ENCODE measurements at regions not wholly inside any gene's neighbourhood (a gene's known extent, or its start where the extent isn't known, plus 50 kb on each side); places are given as distances from the start of the nearest gene placed in this dataset.

DNA sequence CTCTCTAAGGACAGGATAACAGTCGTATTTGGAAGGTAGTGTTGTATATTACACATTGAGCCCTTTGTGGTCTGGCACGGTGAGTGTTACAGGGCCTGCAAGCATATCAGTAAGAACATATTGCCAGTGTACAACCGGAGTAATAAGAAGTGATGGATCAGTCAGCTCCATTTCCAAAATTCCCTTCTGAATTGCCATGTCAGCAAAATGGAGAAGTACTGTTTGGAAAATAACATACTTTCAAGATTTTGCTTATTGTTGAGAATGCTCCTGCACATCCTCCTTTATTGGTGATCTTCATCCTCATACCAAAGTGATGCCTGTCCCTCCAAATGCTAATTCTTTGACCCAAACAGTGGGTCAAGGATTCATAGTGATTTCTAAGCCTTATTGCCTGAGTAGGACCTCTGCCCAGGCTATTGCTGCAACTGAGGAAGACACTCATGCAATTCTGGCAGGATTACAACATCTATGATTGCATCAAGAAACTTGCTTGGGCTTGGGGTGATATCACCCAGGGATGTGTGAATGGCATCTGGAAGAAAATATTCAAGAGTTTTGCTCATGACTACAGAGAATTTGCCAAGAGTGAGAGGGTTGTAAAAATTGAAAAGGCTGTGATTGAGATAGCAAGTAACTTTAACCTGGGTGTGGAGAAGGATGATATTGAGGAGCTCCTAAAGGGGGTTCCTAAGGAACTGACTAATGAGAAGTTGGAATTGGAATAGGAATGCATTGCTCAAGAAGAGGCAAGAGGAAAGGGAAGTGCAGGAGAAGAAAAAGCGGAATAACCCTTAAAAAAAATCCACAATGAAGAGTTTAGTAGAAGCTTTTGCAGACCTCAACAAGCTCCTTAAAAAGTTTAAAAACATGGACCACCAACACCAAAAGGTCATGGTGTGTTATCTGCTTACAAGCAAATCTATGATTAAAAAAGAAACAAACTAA lies 452.2 kb upstream of the SORCS1 start:
- Histone ChIP-seq H3K27me3 (ENCODE audit: control insufficient read depth, insufficient read depth, low read length) (no peaks in the 10 kb centered on the region), H3K4me1 (ENCODE audit: control insufficient read depth, insufficient read depth, low read length) (no peaks in the 10 kb centered on the region), H3K36me3 (ENCODE audit: control insufficient read depth, insufficient read depth, low read length) (no peaks in the 10 kb centered on the region), H3K9me3 (ENCODE audit: control insufficient read depth, insufficient read depth, low read length) (no peaks in the 10 kb centered on the region), H3K27ac (ENCODE audit: low read length) (no peak overlapping the region), H3K4me3 (ENCODE audit: low read length) (no peak overlapping the region)
- no peak for DNase-seq (ENCODE audit: low read depth, low spot score)
- no CpG with 5 or more reads among the region's 4 CpGs for WGBS (ENCODE audit: insufficient coverage, insufficient read length)

DNA sequence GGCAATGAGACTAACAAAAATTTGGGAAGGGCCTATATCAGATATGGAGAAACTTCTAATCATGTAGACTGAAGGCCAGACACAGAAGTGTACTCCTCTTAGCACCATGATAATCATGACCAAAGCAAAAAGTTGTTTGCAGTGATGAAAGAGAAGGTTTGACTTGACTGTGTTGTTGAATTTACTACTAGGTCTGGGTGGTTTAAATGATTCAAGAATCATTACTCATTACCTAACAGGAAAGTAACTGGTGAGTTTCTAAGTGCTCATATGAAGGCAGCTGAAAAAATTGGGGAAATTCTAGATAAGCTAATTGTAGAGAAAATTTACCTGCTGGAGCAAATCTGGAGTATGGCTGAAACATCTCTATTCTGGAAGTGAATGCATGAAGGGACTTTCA lies 451.5 kb upstream of the SORCS1 start:
- Histone ChIP-seq H3K27ac (ENCODE audit: low read length) (no peak overlapping the region), H3K4me3 (ENCODE audit: low read length) (no peak overlapping the region), H3K9me3 (ENCODE audit: control insufficient read depth, insufficient read depth, low read length) (no peaks in the 10 kb centered on the region), H3K4me1 (ENCODE audit: control insufficient read depth, insufficient read depth, low read length) (no peaks in the 10 kb centered on the region), H3K27me3 (ENCODE audit: control insufficient read depth, insufficient read depth, low read length) (no peaks in the 10 kb centered on the region), H3K36me3 (ENCODE audit: control insufficient read depth, insufficient read depth, low read length) (no peaks in the 10 kb centered on the region)
- no peak for DNase-seq (ENCODE audit: low read depth, low spot score)

DNA sequence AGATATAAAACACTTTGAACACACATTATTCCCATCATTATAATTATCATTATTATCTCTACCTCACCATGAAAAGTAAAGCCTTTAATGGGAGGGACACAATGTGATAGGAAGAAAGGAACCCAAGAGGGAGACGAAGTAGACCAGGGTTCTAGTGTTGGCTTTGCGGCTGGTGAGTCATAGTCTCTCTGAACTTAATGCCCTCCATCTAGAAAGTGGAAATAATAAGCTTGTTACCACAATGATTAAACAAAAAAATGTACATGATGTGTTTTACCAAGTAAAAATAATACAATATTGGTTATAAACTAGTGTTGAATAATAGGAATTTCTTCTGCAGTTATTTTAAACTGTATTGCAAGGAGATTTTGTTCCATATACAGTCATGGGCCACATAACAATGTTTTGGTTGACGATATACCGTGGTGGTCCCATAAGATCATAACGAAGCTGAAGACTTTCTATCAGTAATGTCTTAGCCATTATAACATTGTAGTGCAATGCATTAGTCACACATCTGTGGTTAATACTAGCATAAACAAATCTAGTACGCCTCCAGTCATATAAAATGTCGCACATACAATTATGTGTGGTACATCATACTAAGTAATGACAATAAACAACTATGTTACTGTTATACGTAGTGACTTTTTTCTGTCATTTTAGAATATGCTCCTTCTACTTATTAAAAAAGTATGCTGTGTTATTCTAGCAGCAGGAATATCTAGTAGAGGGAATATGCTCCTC lies 450.6 kb upstream of the SORCS1 start:
- no peak for DNase-seq (ENCODE audit: low read depth, low spot score)
- Histone ChIP-seq H3K4me1 (ENCODE audit: control insufficient read depth, insufficient read depth, low read length) (no peaks in the 10 kb centered on the region), H3K27ac (ENCODE audit: low read length) (no peak overlapping the region), H3K27me3 (ENCODE audit: control insufficient read depth, insufficient read depth, low read length) (no peaks in the 10 kb centered on the region), H3K4me3 (ENCODE audit: low read length) (no peak overlapping the region), H3K9me3 (ENCODE audit: control insufficient read depth, insufficient read depth, low read length) (no peaks in the 10 kb centered on the region), H3K36me3 (ENCODE audit: control insufficient read depth, insufficient read depth, low read length) (no peaks in the 10 kb centered on the region)
- no CpG with 5 or more reads among the region's 8 CpGs for WGBS (ENCODE audit: insufficient coverage, insufficient read length)

DNA sequence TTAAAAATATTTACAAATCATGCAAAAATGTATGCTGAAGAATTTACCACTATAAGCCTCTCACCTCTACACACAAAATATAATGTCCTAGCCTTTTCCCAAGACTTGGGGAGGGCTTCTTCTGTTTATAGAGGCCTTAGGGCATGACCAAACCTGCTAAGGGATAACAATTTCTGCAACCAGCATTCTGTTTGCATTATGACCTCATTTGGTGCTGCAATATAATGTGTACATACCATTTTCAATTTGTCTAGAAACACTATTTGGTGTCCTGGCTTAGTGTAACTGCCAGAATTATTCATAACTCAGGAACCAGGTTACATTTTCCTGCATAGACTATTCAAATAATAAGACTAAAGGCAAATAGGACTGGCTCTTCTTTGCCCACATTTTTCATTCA lies 446.6 kb upstream of the SORCS1 start:
- Histone ChIP-seq H3K4me3 (ENCODE audit: low read length) (no peak overlapping the region), H3K27ac (ENCODE audit: low read length) (no peak overlapping the region), H3K36me3 (ENCODE audit: control insufficient read depth, insufficient read depth, low read length) (no peaks in the 10 kb centered on the region), H3K9me3 (ENCODE audit: control insufficient read depth, insufficient read depth, low read length) (no peaks in the 10 kb centered on the region), H3K27me3 (ENCODE audit: control insufficient read depth, insufficient read depth, low read length) (no peaks in the 10 kb centered on the region), H3K4me1 (ENCODE audit: control insufficient read depth, insufficient read depth, low read length) (no peaks in the 10 kb centered on the region)
- DNase-seq (ENCODE audit: low read depth, low spot score), result no peak

DNA sequence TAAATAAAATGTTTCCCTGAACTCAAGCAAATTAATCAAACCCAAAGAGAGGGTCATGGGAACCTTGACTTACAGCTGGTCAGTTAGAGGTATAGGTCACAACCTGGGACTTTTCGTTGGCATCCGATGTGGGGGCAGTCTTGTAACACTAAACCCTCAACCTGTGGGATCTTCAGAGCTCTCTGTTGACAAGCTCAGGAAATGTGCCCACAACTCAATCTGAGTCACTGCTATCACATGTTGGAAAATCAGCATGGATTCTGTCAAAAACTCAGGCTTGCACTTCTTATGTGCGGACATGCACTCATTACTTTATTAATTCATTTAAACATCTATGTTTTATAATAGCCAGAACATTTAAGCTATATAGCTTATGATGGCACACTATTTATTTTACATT lies 424.6 kb upstream of the SORCS1 start:
- WGBS (ENCODE audit: insufficient coverage, insufficient read length), result no CpG with 5 or more reads among the region's 3 CpGs
- H3K4me1 ChIP-seq (ENCODE audit: control insufficient read depth, insufficient read depth, low read length), result no peaks in the 10 kb centered on the region
- DNase-seq (ENCODE audit: low read depth, low spot score), result no peak
- H3K27ac ChIP-seq (ENCODE audit: low read length), result no peak overlapping the region
- no peaks in the 10 kb centered on the region for H3K27me3 ChIP-seq (ENCODE audit: control insufficient read depth, insufficient read depth, low read length)
- H3K9me3 ChIP-seq (ENCODE audit: control insufficient read depth, insufficient read depth, low read length), result peaks cover 2% of the 10 kb centered on the region; the same call in 1 of the 2 replicates
- H3K36me3 ChIP-seq (ENCODE audit: control insufficient read depth, insufficient read depth, low read length), result no peaks in the 10 kb centered on the region
- H3K4me3 ChIP-seq (ENCODE audit: low read length), result no peak overlapping the region

DNA sequence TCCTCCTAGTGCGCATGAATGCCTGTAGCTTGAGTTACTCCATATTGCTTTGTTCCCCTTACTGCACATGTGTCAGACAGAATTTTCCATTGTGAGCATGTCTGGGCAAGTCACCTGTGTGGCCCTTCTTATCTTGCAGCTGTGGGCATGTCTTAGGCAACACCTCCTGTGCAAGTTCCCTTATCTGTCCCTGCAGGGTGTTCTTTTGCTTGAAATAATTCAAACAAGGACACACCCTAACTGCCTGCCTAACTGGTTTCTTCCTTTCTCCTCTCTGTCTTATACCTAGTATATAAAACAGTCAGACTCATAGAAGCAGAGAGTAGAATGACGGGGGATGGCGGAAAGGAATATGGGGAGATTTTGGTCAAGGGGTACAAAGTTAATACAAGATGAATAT lies 421.1 kb upstream of the SORCS1 start:
- no peak overlapping the region for H3K27ac ChIP-seq (ENCODE audit: low read length)

DNA sequence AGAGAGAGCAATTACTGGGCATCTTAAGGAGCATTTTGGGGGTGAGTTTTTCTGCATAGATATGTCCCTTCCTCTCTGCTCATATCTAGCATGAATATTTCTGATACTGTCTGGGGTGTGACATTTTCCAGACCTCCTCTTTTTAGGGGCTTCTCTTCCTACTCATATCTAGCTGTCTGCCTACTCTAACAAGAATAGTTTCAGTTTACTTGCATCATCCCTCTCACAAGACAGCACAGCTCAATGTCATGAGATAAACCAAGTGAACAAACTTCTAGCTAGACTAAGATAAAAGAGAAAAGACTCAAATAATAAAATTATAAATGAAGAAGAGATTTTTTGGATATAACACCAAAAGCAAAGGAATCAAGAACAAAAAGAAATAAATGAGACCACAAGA lies 419.5 kb upstream of the SORCS1 start:
- Histone ChIP-seq H3K27ac (ENCODE audit: low read length) (no peak overlapping the region), H3K27me3 (ENCODE audit: control insufficient read depth, insufficient read depth, low read length) (no peaks in the 10 kb centered on the region), H3K9me3 (ENCODE audit: control insufficient read depth, insufficient read depth, low read length) (peaks cover 2% of the 10 kb centered on the region; the same call in 1 of the 2 replicates), H3K4me1 (ENCODE audit: control insufficient read depth, insufficient read depth, low read length) (no peaks in the 10 kb centered on the region), H3K4me3 (ENCODE audit: low read length) (no peak overlapping the region), H3K36me3 (ENCODE audit: control insufficient read depth, insufficient read depth, low read length) (no peaks in the 10 kb centered on the region)
- no peak for DNase-seq (ENCODE audit: low read depth, low spot score)

More for the DNA sequence above, 421.1 kb upstream of the SORCS1 start:
- peaks cover 2% of the 10 kb centered on the region; the same call in 1 of the 2 replicates for H3K9me3 ChIP-seq (ENCODE audit: control insufficient read depth, insufficient read depth, low read length)
- no peak overlapping the region for H3K4me3 ChIP-seq (ENCODE audit: low read length)
- no peaks in the 10 kb centered on the region for H3K27me3 ChIP-seq (ENCODE audit: control insufficient read depth, insufficient read depth, low read length)
- H3K4me1 ChIP-seq (ENCODE audit: control insufficient read depth, insufficient read depth, low read length), result no peaks in the 10 kb centered on the region
- WGBS (ENCODE audit: insufficient coverage, insufficient read length), result 100% methylated on average over 2 of the region's 3 CpGs
- no peak for DNase-seq (ENCODE audit: low read depth, low spot score)
- no peaks in the 10 kb centered on the region for H3K36me3 ChIP-seq (ENCODE audit: control insufficient read depth, insufficient read depth, low read length)

DNA sequence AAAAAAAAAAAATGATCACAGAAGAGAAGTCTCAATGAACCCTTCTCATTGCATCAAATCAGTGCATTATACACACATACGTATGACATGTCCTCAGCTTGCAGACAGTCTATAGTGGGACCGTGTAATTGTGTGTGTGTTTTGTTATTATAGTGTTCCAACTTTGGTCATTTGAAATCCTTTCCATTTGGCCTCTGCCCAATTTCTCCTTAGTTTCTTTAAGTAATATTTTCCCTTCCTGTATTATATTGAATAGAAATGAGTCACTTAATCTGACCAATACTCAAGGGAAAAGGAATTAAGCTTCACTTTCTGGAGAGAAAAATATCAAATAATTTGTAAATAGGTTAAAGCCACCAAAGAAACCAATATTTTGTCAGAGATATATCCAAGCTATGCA lies 415.5 kb upstream of the SORCS1 start:
- no CpG with 5 or more reads among the region's 2 CpGs for WGBS (ENCODE audit: insufficient coverage, insufficient read length)

DNA sequence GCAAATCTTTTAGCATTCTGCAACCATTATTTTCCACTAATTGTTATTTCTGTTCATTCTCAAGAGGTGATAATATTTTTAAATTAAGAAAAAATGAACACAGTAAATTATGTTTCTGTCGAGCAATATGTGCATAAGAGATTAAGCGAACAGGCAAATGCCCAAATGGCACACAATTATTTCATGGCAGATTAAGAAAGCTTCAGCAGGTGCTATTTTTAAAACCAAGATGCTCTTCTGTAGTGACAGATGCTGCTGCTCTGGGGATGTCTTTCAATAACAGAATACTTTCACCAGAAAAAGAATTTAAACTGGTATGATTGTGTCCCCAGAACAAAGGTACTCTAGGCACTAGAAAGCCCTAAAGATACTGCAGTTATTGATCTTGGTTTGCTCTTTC lies 412.7 kb upstream of the SORCS1 start:
- Histone ChIP-seq H3K36me3 (ENCODE audit: control insufficient read depth, insufficient read depth, low read length) (no peaks in the 10 kb centered on the region), H3K27me3 (ENCODE audit: control insufficient read depth, insufficient read depth, low read length) (no peaks in the 10 kb centered on the region), H3K27ac (ENCODE audit: low read length) (no peak overlapping the region), H3K4me3 (ENCODE audit: low read length) (no peak overlapping the region), H3K4me1 (ENCODE audit: control insufficient read depth, insufficient read depth, low read length) (no peaks in the 10 kb centered on the region), H3K9me3 (ENCODE audit: control insufficient read depth, insufficient read depth, low read length) (no peaks in the 10 kb centered on the region)
- WGBS (ENCODE audit: insufficient coverage, insufficient read length), result no CpG with 5 or more reads among the region's 2 CpGs
- no peak for DNase-seq (ENCODE audit: low read depth, low spot score)

More for the DNA sequence above, 415.5 kb upstream of the SORCS1 start:
- Histone ChIP-seq H3K9me3 (ENCODE audit: control insufficient read depth, insufficient read depth, low read length) (no peaks in the 10 kb centered on the region), H3K36me3 (ENCODE audit: control insufficient read depth, insufficient read depth, low read length) (no peaks in the 10 kb centered on the region), H3K4me1 (ENCODE audit: control insufficient read depth, insufficient read depth, low read length) (no peaks in the 10 kb centered on the region), H3K27ac (ENCODE audit: low read length) (no peak overlapping the region), H3K4me3 (ENCODE audit: low read length) (no peak overlapping the region), H3K27me3 (ENCODE audit: control insufficient read depth, insufficient read depth, low read length) (no peaks in the 10 kb centered on the region)
- no peak for DNase-seq (ENCODE audit: low read depth, low spot score)

DNA sequence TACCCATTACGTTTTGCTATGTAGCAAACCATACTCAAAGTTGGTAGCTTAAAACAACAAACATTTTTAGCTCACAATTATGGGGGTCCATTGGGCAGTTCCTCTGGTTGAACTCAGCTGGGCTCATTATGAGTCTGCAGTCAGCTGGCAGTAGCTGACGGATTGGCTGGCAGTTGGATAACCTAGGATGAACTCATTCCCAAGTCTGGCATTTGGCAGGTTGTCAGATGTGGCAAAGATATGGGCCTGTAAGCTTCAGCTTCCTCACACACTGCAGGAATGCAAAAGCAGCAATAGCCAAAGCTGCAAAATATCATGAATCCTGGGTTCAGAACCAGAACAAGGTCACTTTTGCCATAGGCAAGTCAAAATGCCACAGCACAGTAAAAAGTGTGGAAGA lies 412.2 kb upstream of the SORCS1 start:
- no peaks in the 10 kb centered on the region for H3K27me3 ChIP-seq (ENCODE audit: control insufficient read depth, insufficient read depth, low read length)
- DNase-seq (ENCODE audit: low read depth, low spot score), result no peak
- no peak overlapping the region for H3K4me3 ChIP-seq (ENCODE audit: low read length)
- no CpG with 5 or more reads among the region's 2 CpGs for WGBS (ENCODE audit: insufficient coverage, insufficient read length)
- H3K36me3 ChIP-seq (ENCODE audit: control insufficient read depth, insufficient read depth, low read length), result no peaks in the 10 kb centered on the region
- H3K4me1 ChIP-seq (ENCODE audit: control insufficient read depth, insufficient read depth, low read length), result no peaks in the 10 kb centered on the region
- H3K9me3 ChIP-seq (ENCODE audit: control insufficient read depth, insufficient read depth, low read length), result no peaks in the 10 kb centered on the region
- no peak overlapping the region for H3K27ac ChIP-seq (ENCODE audit: low read length)

DNA sequence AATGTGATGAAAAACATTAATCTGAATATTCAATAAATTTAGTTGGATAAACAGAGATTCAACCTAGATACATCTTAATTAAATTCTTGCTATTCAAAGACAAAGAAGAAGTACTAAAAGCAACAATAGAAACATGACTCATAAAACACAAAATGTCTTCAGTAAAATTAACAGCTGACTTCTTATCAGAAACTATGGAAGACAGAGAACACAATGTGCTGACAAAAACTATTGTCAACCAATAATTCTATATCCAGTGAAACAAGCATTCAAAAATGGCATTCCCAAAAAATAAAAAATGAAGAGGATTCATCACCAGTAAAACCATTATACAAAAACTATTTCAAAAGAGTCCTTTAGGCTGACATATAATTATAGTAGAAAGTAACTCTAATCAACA lies 400.5 kb upstream of the SORCS1 start:
- Histone ChIP-seq H3K27ac (ENCODE audit: low read length) (no peak overlapping the region), H3K27me3 (ENCODE audit: control insufficient read depth, insufficient read depth, low read length) (no peaks in the 10 kb centered on the region), H3K9me3 (ENCODE audit: control insufficient read depth, insufficient read depth, low read length) (no peaks in the 10 kb centered on the region), H3K4me1 (ENCODE audit: control insufficient read depth, insufficient read depth, low read length) (no peaks in the 10 kb centered on the region), H3K4me3 (ENCODE audit: low read length) (no peak overlapping the region), H3K36me3 (ENCODE audit: control insufficient read depth, insufficient read depth, low read length) (no peaks in the 10 kb centered on the region)
- no peak for DNase-seq (ENCODE audit: low read depth, low spot score)
